GM18507 (cell line): ENCODE measurements at regions not wholly inside any gene's neighbourhood (a gene's known extent, or its start where the extent isn't known, plus 50 kb on each side); places are given as distances from the start of the nearest gene placed in this dataset.

Experiments used
- DNase-seq: peaks from one replicate; pipeline ENCODE4 v3.0.0; 2011; ENCODE audit warnings: low read depth; ENCODE audit not compliant: insufficient read length; ENCODE audit errors: extremely low spot score
- FAIRE-seq: peaks from 2 replicates; lab custom pipeline; 2011; peaks lifted over from hg19 to GRCh38; lab: Jason Lieb, UNC

DNA sequence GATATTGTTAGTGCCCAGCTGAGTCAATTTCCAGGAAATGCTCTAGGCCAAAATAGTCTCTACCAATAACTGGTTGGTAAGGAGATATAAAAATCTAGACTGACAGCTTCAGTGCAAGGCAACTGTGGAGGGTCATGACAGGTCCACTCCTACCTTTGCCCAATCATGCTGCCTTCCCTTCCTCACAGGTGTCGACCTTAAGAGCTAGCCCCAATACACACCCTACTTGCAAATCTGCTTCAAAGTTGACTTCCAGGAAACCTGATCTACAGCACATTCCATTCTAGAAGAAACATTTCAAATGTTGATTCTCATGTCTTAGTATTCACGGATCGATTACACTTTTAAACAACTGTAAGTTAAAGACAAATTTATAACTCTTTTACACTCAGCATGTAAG is 1455.5 kb downstream of the TECRL start:
- no peak for DNase-seq
- no peak for FAIRE-seq

DNA sequence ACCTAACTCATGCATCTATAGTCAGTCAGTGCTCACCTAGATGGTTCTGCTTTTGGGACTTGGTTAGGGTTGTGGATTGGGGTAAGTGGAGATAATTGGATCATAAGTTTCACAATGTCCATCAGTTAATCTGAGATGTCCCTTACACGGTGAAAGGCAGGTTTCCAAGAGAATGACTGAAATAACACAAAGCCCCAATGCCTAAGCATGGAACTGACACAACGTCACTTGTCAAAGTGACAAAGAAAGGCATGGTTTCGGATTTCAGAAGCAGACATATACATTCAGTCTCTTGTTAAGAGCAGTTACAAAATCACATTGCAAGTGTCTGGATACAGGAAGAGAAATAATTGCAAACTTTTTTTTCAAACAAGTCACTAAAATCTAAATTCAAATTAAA is 1456.9 kb downstream of the TECRL start:
- no peak for FAIRE-seq
- no peak for DNase-seq

DNA sequence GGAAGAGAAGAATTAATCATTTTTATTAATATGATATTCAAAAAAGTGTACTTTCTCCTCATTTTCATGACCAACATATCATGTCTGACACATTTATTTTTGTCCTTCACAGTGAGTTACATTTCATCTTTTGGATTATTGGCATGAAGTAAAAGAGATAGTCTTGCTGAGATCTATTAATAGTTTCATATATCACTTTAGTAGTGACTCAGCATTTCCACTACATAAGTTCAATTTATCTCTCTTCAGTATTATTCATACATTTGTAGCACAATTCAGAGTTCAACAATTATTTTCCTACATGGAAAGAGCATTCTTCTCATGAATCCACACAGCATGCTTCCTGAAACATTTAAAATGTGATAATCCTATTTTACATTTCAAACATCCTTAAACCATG is 1461.1 kb downstream of the TECRL start:
- DNase-seq (no peak), FAIRE-seq (no peak)

DNA sequence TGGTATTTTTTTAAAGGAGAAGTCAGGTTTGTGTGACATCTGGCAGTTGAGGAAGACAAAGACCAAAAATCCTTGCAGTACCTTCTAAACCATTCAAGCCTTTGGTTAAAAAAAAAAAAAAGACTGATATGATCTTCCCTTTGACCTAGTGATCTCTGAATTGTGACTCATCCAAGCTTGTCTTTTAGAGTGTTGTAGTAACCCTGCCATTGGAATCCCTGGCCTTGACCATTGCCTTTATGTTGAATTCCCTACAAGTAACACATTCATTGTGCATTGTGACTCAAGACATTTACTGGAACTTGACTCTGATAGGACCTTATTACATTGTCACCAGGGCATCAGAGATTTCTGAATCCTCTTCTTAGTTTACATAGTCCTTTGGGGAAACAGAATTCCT is 1469.0 kb downstream of the TECRL start:
- no peak for FAIRE-seq
- no peak for DNase-seq

DNA sequence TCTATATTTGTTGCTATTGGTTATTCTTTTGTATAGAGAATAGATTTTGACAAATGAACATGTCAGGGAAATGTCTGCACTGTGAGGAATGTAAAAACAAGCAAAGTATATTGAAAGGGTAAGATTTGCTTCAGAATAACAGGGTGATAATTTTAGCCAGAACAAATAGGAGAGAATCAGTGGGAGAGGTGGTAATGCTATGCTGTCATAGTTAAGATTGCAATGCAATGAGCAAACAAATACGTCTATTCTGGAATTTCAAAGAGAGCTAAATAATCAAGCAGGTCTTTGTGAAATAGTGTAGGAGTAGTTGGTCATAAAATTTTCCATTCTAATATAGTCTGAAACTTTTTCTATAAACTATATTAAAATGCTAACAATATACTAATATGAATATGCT is 1478.4 kb downstream of the TECRL start:
- DNase-seq, result no peak
- FAIRE-seq, result no peak

DNA sequence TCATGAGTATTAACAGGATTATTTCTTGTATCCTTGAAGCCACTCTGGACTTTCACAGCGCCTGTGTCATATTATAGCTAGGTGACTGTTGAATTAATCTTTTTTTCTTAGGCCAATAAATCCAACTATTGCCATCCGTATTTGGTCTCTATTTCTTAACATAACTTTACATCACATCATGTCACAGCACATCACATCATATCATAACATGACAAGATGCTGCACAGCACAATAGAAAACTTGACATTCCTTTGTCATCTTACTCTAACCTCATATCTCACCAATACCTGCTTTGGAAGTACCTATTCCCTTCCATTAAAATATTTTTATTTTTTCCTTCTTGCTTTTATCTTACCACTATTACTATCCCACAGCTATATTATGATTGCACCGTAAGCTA is 1480.8 kb downstream of the TECRL start:
- FAIRE-seq (no peak), DNase-seq (no peak)

DNA sequence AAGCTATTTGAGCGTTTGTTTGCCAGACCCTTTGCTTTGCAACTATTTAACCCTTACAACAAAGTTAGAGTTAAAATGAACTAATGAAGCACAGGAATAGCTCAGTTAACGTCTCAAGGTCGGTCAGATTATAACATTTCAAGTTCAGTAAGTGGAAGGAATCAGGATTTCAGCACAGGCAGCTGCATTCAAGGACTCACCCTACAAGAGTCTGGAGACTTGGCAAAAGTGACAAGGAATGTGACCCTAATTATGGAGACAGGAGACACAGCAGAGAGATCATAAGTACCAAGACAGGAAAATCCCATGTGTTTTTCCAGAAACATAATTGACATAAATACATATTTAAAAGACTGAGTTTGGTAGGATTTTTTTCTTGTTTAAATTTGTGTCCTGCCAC is 1481.7 kb downstream of the TECRL start:
- no peak for DNase-seq
- FAIRE-seq, result no peak

DNA sequence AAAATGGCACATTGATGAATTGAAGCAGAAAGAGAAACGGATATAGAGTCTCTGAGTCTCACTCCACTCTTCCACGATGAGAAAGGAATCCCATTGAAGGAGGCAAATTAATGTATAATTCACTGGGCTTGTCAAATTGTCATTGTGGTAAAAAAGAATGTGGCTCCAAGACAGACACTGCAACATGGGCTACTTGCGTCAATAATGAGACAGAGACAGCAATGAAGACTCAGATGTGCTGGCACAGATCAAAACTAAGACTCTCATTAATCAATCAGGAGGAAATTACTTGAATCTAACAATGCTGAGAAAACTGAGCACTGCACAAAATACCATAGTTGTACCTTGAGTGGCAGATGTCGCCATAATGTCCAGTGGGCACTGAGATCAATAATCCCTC is 1485.5 kb downstream of the TECRL start:
- DNase-seq (no peak), FAIRE-seq (no peak)

DNA sequence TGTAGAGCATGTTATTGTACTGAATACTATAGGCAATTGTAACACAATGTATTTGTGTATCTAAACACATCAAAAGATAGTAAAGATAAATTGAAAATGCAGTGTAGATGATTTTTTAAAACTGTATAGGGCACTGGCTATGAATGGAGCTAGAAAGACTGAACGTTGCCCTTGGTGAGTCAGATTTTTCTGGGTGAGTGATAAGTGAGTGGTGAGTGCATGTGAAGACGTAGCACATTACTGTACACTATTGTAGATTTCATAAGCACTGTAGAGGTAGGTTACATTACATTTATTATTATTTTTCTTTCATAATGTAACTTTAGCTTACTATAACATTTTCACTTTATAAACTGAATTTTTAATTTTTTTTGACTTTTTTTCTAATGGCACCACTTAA is 1491.6 kb downstream of the TECRL start:
- no peak for FAIRE-seq
- no peak for DNase-seq

DNA sequence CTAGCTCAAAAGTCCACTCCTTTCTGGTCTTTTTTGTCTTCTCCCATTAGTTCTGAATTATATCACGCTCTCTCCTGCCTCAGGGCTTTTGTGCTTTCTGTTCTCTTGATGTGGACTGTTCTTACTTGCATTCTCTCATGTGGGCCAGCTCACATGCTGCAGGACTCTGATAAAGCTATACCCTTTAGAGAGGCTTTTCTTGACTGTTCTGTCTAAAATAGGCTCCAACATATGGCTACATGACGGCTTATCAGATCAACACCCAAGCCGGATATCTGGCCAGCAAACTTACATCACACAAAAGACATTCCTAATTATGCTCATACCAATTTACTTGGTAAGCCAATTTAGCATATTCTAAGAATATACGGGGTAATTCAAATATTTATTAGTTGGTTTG is 1494.5 kb downstream of the TECRL start:
- FAIRE-seq, result no peak
- DNase-seq, result no peak

DNA sequence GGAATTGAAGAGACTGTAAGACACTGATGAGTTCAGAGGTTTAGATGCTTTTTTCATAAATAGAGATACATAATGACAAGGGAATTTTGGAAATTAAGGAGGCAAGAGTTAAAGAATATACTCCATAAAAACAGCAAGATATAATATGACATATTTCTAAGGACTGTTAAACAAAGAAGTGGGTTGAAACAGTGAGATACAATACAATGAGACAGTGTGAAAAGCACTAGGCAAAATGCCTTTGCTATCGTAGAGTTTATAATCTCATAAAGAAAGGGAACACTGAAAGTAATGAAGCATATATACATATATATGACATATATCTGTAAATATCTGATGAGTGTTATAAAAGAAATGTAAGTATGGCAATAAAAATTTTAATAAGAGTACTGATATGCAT is 1496.2 kb downstream of the TECRL start:
- FAIRE-seq (no peak), DNase-seq (no peak)

DNA sequence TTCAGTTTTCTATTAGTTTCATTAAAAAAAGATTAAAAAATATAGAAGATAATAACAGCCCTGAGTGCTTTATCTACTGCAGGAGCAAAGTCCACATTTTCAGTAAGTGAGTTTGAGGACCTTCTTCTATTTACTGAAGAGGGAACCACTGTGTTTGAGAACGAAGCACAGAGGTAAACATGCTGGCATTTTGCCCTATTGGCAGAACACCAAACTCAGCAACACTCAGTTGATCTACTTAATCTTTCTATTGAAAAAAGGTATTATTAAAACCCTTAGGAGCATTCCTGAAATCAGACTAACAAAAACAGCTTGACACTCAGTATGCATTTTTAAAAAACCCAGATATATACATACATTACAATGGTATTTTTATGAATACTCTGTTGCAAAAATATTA is 1496.7 kb downstream of the TECRL start:
- FAIRE-seq (no peak), DNase-seq (no peak)

DNA sequence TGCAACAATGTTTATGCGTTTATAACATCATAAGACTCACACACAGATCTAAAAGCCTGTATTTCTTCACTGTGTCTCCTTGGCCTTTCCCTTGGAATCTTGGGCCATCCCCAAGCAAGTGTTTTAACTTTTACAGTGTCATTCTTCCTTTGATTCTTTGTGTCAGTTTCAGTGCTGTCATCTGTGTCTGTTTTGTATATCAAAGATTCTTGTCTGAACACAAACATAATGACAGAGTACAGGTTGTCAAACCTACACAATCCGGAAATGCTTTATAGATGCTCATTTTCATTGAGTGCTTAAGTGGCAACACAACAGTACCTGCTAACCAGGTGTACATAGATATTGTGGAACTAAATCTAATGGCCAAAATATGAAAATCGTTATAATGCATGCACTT is 1500.0 kb downstream of the TECRL start:
- no peak for FAIRE-seq
- DNase-seq, result no peak

DNA sequence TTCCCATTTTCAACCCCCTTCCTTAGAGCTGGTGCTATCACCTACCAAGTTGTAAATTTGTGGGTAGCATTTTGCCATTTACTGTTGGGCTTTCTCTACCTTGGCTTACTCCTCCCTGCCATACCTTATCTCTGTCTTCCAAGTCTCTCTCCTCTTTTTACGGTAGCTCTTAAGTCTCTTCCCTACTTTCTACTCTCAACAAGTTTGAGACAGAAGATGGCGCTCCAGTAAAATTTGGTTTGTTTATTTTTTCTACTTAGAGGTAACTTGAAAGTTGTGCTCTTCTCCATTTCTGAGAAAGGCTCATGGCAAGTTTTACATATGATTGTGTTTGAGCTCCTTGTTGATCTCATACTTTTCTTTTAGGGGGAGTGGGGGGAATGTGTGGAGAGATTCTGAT is 1508.1 kb downstream of the TECRL start:
- FAIRE-seq, result no peak
- DNase-seq, result no peak

DNA sequence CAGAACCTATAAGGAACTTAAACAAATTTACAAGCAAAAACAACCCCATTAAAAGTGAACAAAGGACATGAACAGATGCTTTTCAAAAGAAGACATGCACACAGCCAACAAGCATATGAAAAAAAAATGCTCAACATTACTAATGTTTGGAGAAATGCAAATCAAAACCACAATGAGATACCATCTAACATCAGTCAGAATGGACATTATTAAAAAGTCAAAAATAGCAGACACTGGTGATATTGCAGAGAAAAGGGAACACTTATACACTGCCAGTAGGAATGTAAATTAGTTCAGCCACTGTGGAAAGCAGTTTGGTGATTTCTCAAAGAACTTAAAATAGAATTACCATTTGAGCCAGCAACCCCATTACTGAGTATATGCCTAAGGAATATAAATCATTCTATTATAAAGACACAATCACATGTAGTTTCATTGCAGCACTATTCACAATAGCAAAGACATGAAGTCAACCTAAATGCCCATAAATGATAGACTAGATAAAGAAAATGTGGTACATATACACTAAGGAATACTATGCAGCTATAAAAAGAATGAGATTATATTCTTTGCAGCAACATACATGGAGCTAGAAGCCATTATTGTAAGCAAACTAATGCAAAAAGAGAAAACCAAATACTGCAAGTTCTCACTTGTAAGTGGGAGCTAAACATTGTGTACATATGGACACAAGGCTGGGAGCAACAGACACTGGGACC is 1509.4 kb downstream of the TECRL start:
- DNase-seq (no peak), FAIRE-seq (no peak)

DNA sequence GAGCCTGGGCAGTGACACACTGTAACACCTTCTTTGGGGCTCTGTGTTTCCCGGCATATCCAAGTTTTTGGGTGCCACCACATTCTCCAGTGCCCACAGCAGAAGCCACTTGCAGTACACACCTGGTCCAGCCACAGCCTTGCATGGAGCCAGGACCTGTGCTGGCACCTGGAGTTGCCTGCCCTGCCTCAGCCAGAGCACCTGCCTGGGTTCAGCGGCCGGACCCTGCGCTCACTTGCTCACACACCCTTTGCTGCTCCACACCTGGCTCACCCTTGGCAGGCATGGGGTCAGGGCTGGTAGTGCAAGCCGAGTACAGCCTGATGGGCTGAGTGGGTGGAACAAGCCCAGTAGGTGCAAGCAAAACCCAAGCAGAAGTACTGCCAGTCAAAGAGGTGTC is 1511.1 kb downstream of the TECRL start:
- DNase-seq, result no peak
- no peak for FAIRE-seq

DNA sequence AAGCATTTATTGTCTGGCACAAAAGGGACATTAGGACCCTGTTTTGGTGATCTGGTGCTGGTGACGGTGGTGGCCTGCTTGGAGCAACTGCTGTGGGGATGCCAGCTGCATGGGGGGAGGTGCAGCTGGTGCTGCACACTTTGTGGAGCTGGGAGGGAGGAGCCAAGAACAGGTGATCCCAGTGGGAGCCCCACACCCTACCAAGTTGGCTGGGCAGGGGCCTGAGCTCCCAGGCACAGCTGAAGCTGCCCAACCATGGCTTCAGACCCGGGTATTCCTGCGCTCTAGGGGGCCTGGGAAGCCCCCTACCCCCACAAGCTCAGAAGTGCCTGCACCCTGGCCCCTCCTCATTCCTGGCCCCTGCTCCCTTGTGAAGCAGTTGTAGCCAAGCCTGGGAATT is 1512.5 kb downstream of the TECRL start:
- DNase-seq (no peak), FAIRE-seq (no peak)

DNA sequence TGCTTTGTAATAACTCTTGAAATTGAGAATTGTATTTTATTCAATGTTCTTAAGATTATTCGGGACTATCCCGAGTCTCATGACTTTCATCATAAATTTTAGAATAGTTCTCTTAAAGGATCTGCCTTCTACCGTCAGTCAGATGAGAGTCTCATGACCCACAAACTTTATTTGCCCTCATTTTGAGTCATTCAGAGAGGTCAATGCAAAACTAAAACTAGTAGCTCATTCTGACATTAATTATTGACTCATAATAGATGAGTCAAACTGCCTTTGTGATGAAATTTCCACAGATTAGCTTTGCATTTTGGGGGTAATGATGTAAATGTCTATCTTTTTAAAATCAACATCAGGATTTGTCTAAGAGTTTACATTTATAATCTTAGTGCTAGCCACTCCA is 1527.3 kb downstream of the TECRL start:
- FAIRE-seq, result no peak

DNA sequence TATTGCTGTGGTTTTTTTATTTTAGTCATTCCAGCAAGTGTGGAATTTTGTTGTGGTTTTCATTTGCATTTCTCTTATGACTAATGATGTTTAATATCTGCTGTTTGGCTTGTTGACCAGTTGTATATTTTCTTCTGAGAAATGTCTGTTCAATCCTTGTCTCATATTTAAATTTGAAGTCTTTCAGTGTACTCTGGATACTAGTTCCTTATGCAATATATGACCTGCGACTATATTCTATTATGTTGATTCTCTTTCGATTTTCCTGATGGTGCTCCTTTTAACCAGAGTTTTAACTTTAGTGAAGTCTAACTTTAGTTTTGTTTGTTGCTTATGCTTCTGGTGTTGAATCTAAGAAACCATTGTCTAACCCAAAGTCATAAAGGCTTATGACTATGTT is 1528.0 kb downstream of the TECRL start:
- DNase-seq, result no peak
- no peak for FAIRE-seq

More for the DNA sequence above, 1527.3 kb downstream of the TECRL start:
- no peak for DNase-seq

DNA sequence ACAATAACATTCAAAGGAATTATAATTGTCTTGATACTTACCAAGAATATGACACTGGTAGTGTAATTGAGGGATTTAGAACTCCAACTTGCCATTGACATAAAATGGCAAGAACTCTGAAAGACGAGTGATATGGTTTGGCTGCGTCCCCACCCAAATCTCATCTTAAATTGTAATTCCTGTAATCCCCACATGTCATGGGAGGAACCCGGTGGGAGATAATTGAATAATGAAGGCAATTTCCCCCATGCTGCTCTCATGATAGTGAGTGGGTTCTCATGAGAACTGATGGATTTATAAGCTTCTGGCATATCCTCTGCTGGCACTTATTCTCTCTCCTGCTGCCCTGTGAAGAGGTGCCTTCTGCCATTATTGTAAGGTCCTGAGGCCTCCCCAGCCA is 1536.4 kb downstream of the TECRL start:
- FAIRE-seq (no peak), DNase-seq (no peak)

DNA sequence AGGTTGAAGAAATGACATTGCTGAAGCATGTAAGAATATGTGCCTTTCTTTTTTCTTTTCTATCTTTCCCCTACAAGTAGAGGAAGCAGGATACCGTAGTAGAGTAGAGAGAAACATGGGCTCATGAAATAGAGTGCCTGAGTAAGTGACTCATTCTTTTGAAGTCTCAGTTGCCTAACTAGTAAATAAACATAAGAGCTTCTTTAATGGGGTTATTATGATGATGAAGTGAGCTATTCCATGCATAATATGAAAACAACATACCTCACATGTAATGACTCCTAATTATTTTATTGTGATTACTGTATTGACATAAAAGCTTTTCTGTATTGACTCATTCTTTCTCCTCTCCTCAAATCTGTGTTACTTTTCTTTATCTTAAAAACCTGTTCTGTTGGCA is 1538.2 kb downstream of the TECRL start:
- no peak for FAIRE-seq
- no peak for DNase-seq

DNA sequence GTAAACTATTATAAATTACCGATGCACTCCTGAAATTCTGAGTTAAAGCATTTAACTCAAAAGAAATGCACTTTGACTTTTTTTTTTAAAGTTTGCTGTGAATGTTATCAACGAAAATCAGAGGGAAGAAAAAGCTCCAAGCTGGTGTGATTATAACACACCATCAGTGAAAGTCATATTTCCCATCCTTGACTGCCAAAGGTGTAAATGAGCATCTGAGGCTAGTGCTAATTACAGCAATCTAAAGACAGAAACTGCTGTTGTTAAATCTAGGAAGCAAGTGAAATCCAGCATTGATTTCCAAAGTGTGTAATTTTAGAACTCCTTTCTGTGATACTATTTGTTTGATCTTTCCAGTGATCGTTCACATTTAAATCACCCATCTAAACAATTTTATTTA is 1538.8 kb downstream of the TECRL start:
- FAIRE-seq (no peak), DNase-seq (no peak)
